Heart left ventricle (tissue), 13 donors: ENCODE measurements at regions not wholly inside any gene's neighbourhood (a gene's known extent, or its start where the extent isn't known, plus 50 kb on each side); places are given as distances from the start of the nearest gene placed in this dataset.

Experiments used
- POLR2A ChIP-seq, 2 donors: fragments of 450-650 bp; IDR thresholded peaks; one replicate each; pipeline ENCODE4 v1.6.1; 2017; ENCODE audit warnings: antibody characterized with exemption in 2 of 2, mild to moderate bottlenecking in 2 of 2, moderate library complexity in 2 of 2
- TF ChIP-seq, protein P1 (sequence below), 12 donors: fragments of 200-600 bp; sonication (generic) in 4 of 12; IDR thresholded peaks; one replicate each; pipeline versions ENCODE4 v1.5.0 to v1.8.0; 2018 to 2022; ENCODE audit warnings: antibody characterized with exemption in 12 of 12, mild to moderate bottlenecking in 5 of 12
- donor health status: ischemic (EF 13 %, LVEDD 7.1; RV severe dilation, severe dysfunction).
- donor health status: DM: no; HTN: yes; CAD: no.
- donor health status: DM: no; HTN: no; CAD: no.
- donor health status: ischemic (EF 25% LVEDD 6.9; RV normal size, moderate dysfunction).
- donor health status: ischemic (EF 25% LVEDD 5.7; RV mildly dilated, moderate dysfunction).
- donor health status: ischemic (EF 35%, LVEDD 5.7; RV mildly dilated, moderate dysfunction).
- donor health status: nonischemic (EF 11% LVEDD 7.7; RV severe dilation, severe dysfunction).
- donor health status: DM: yes; HTN: yes; CAD: no.
- donor health status: PGD.
- donor health status: ischemic (EF 29% LVEDD 5.4; RV normal size, mild dysfunction).
- donor health status: nonischemic (EF 23%, LVEDD 6.1; RV moderate dilation, normal function).

GRCh38 chr15:31525185-31525695 lies 198.6 kb downstream of the KLF13 start:
- TF ChIP-seq, protein P1, sequence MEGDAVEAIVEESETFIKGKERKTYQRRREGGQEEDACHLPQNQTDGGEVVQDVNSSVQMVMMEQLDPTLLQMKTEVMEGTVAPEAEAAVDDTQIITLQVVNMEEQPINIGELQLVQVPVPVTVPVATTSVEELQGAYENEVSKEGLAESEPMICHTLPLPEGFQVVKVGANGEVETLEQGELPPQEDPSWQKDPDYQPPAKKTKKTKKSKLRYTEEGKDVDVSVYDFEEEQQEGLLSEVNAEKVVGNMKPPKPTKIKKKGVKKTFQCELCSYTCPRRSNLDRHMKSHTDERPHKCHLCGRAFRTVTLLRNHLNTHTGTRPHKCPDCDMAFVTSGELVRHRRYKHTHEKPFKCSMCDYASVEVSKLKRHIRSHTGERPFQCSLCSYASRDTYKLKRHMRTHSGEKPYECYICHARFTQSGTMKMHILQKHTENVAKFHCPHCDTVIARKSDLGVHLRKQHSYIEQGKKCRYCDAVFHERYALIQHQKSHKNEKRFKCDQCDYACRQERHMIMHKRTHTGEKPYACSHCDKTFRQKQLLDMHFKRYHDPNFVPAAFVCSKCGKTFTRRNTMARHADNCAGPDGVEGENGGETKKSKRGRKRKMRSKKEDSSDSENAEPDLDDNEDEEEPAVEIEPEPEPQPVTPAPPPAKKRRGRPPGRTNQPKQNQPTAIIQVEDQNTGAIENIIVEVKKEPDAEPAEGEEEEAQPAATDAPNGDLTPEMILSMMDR (IDR thresholded peaks at IDR 0.05) = no peak
- no peak for TF ChIP-seq POLR2A (IDR thresholded peaks at IDR 0.05)
